ENCODE measurements at regions not wholly inside any gene's neighbourhood (a gene's known extent, or its start where the extent isn't known, plus 50 kb on each side); places are given as distances from the start of the nearest gene placed in this dataset.

GRCh38 chr4:124025428-124025827, 628.8 kb downstream of the SPRY1 start:
- Histone ChIP-seq H3K9ac (ENCODE audit: low read length) (no peak overlapping the region), H3K4me1 (ENCODE audit: control insufficient read depth, insufficient read depth, low read length) (peaks cover 8% of the 10 kb centered on the region), H3K36me3 (ENCODE audit: control insufficient read depth, insufficient read depth, low read length) (no peaks in the 10 kb centered on the region), H3K27ac (ENCODE audit: low read depth, low read length) (no peak overlapping the region), H3K4me3 (ENCODE audit: low read length) (no peak overlapping the region), H3K27me3 (ENCODE audit: control insufficient read depth, insufficient read depth, low read length) (no peaks in the 10 kb centered on the region)

DNA sequence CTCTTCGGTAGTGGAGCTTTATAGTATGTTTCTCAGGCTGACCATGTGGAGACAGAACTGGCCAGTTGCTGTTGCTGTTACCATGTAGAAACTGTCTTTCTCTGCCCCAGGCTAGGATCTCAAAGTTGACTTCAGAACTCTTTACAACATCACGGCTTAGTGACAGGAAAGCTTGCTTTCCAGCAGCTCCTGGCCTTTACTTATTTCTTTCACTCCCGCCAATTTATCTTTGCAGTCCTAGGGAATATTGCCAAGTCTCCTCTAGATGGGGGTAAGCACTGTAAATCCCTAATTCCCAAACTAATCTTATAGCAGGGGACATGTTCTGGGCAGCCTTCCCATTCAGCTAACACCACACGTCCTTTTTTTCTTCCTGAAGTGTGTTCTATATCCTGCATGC, 631.6 kb downstream of the SPRY1 start:
- no peak overlapping the region for H3K9ac ChIP-seq (ENCODE audit: low read length)
- no peak overlapping the region for H3K4me3 ChIP-seq (ENCODE audit: low read length)
- H3K4me1 ChIP-seq (ENCODE audit: control insufficient read depth, insufficient read depth, low read length), result peaks cover 17% of the 10 kb centered on the region
- no peaks in the 10 kb centered on the region for H3K36me3 ChIP-seq (ENCODE audit: control insufficient read depth, insufficient read depth, low read length)
- H3K27me3 ChIP-seq (ENCODE audit: control insufficient read depth, insufficient read depth, low read length), result no peaks in the 10 kb centered on the region
- peak overlapping the region; percentile 46 for H3K27ac ChIP-seq (ENCODE audit: low read depth, low read length)

DNA sequence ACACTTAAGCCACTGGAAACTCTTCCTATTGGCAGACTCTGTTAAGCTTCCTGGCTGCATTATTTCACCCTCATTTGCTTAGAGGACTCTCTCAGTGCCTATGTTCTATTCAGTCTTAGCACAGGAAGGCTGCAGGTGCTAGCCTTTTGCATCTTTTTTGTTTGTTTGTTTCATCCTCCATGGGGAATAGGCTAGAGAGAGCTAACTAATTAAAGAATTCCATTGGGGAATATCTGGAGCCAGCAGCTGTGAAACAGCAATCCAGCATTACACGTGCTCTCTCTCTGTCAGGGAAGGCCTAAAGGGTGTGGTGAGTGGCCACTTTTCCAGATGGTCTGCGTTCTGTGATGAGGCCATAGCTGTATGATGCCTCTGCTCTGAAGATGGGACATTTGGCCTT, 633.6 kb downstream of the SPRY1 start:
- no peak overlapping the region for H3K9ac ChIP-seq (ENCODE audit: low read length)

GRCh38 chr4:124032035-124032434, 635.4 kb downstream of the SPRY1 start:
- Histone ChIP-seq H3K36me3 (ENCODE audit: control insufficient read depth, insufficient read depth, low read length) (no peaks in the 10 kb centered on the region), H3K4me1 (ENCODE audit: control insufficient read depth, insufficient read depth, low read length) (peaks cover 17% of the 10 kb centered on the region), H3K27ac (ENCODE audit: low read depth, low read length) (no peak overlapping the region), H3K4me3 (ENCODE audit: low read length) (no peak overlapping the region), H3K27me3 (ENCODE audit: control insufficient read depth, insufficient read depth, low read length) (no peaks in the 10 kb centered on the region), H3K9ac (ENCODE audit: low read length) (no peak overlapping the region)

More for the DNA sequence above, 633.6 kb downstream of the SPRY1 start:
- Histone ChIP-seq H3K27ac (ENCODE audit: low read depth, low read length) (peak overlapping the region; percentile 35), H3K36me3 (ENCODE audit: control insufficient read depth, insufficient read depth, low read length) (no peaks in the 10 kb centered on the region), H3K4me3 (ENCODE audit: low read length) (no peak overlapping the region), H3K27me3 (ENCODE audit: control insufficient read depth, insufficient read depth, low read length) (no peaks in the 10 kb centered on the region), H3K4me1 (ENCODE audit: control insufficient read depth, insufficient read depth, low read length) (peaks cover 17% of the 10 kb centered on the region)

DNA sequence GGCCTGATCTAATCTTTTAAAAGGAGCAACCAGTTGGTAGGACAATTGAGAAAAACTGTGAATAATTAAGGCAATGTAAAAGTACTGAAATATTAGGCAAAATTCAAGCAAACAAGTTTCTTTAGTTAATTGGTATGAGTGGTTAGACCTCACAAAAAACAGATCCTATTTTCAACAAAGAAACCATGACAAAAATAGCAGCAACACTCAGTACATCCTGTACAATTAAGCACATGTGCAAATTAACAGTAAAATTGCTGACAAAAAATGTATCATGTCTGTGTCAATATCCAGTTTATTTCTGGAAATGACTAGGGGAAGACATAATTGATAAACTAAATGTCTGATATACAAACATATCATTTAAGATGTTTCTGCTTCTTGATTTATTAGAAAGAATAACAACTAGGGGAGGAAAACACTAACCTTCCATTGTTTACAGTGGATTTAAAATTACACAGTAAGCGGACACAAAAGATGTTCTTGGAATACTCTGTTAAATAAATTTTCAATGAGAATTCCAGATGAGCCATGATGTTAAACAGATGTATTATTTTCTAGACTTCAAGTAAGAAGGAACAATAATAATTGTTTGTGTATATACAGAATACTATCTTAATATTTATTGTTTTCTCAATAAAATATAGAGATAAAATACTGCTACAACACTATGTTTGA, 638.9 kb downstream of the SPRY1 start:
- Histone ChIP-seq H3K36me3 (ENCODE audit: control insufficient read depth, insufficient read depth, low read length) (no peaks in the 10 kb centered on the region), H3K27ac (ENCODE audit: low read depth, low read length) (peak overlapping the region; percentile 61), H3K27me3 (ENCODE audit: control insufficient read depth, insufficient read depth, low read length) (no peaks in the 10 kb centered on the region), H3K4me3 (ENCODE audit: low read length) (no peak overlapping the region), H3K4me1 (ENCODE audit: control insufficient read depth, insufficient read depth, low read length) (peaks cover 9% of the 10 kb centered on the region), H3K9ac (ENCODE audit: low read length) (no peak overlapping the region)

GRCh38 chr4:124037236-124037635, 640.6 kb downstream of the SPRY1 start:
- Histone ChIP-seq H3K9ac (ENCODE audit: low read length) (no peak overlapping the region), H3K4me3 (ENCODE audit: low read length) (no peak overlapping the region), H3K27ac (ENCODE audit: low read depth, low read length) (no peak overlapping the region), H3K27me3 (ENCODE audit: control insufficient read depth, insufficient read depth, low read length) (no peaks in the 10 kb centered on the region), H3K4me1 (ENCODE audit: control insufficient read depth, insufficient read depth, low read length) (peaks cover 4% of the 10 kb centered on the region), H3K36me3 (ENCODE audit: control insufficient read depth, insufficient read depth, low read length) (no peaks in the 10 kb centered on the region)

DNA sequence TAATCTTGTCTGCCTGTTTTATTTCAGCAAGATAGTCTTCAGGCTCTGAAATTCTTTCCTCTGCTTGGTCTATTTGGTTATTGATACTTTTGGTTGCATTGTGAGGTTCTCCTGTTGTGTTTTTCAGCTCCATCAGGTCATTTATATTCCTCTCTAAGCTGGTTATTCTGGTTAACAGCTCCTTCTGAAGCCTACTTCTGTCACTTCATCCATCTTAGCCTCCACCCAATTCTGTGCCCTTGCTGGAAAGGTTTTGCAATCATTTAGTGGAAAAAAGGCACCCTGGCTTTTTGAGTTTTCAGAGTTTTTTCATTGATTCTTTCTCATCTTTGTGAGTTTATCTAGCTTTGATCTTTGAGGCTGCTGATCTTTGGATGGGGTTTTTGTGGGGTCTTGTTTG, 647.7 kb downstream of the SPRY1 start:
- Histone ChIP-seq H3K36me3 (ENCODE audit: control insufficient read depth, insufficient read depth, low read length) (no peaks in the 10 kb centered on the region), H3K27me3 (ENCODE audit: control insufficient read depth, insufficient read depth, low read length) (no peaks in the 10 kb centered on the region), H3K9ac (ENCODE audit: low read length) (no peak overlapping the region), H3K27ac (ENCODE audit: low read depth, low read length) (no peak overlapping the region), H3K4me1 (ENCODE audit: control insufficient read depth, insufficient read depth, low read length) (no peaks in the 10 kb centered on the region), H3K4me3 (ENCODE audit: low read length) (no peak overlapping the region)

DNA sequence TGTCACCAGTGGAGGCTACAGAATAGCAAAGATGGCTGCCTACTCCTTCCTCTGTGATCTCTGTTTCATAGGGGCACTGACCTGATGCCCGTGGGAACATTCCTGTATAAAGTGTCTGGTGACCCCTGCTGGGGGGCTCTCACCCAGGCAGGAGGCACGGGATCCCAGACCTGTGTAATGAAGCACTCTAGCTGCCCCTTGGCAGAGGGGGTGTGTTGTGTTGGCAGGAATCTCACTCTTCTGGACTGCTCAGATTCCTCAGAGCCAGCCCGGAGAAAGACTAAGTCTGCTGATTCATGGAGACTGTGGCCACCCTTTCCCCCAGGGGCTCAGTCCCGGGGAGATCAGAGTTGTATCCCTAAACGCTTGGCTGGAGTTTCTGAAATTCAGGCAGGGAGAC, 648.3 kb downstream of the SPRY1 start:
- Histone ChIP-seq H3K4me3 (ENCODE audit: low read length) (no peak overlapping the region), H3K27me3 (ENCODE audit: control insufficient read depth, insufficient read depth, low read length) (no peaks in the 10 kb centered on the region), H3K27ac (ENCODE audit: low read depth, low read length) (no peak overlapping the region), H3K36me3 (ENCODE audit: control insufficient read depth, insufficient read depth, low read length) (no peaks in the 10 kb centered on the region), H3K4me1 (ENCODE audit: control insufficient read depth, insufficient read depth, low read length) (no peaks in the 10 kb centered on the region), H3K9ac (ENCODE audit: low read length) (no peak overlapping the region)

DNA sequence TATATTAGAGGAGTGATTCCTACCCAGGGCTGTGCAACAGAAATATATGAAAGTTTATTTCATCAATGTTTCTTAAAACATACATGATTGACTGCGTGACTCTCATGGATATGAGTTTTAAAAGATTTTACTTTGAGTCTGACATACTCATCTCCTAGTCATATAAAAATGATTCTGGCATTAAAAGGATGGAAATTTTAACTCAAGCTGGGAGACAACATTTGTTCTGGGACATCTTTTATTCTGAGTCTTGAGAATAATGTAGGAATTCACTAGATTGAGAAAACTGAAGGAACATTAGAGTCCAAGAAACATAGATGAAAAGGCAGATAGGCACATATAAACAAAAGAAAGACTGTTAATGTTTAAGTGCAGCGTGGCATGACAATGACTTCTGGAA, 649.6 kb downstream of the SPRY1 start:
- no peak overlapping the region for H3K4me3 ChIP-seq (ENCODE audit: low read length)
- H3K36me3 ChIP-seq (ENCODE audit: control insufficient read depth, insufficient read depth, low read length), result no peaks in the 10 kb centered on the region
- no peak overlapping the region for H3K9ac ChIP-seq (ENCODE audit: low read length)
- H3K27ac ChIP-seq (ENCODE audit: low read depth, low read length), result no peak overlapping the region
- H3K27me3 ChIP-seq (ENCODE audit: control insufficient read depth, insufficient read depth, low read length), result no peaks in the 10 kb centered on the region
- H3K4me1 ChIP-seq (ENCODE audit: control insufficient read depth, insufficient read depth, low read length), result no peaks in the 10 kb centered on the region

- no peaks in the 10 kb centered on the region for H3K4me1 ChIP-seq (ENCODE audit: control insufficient read depth, insufficient read depth, low read length)
- H3K4me3 ChIP-seq (ENCODE audit: low read length), result no peak overlapping the region
- no peak overlapping the region for H3K9ac ChIP-seq (ENCODE audit: low read length)
- no peaks in the 10 kb centered on the region for H3K36me3 ChIP-seq (ENCODE audit: control insufficient read depth, insufficient read depth, low read length)
- H3K27me3 ChIP-seq (ENCODE audit: control insufficient read depth, insufficient read depth, low read length), result no peaks in the 10 kb centered on the region
- no peak overlapping the region for H3K27ac ChIP-seq (ENCODE audit: low read depth, low read length)
Observed at GRCh38 chr4:124053872-124054538, 657.4 kb downstream of the SPRY1 start.

GRCh38 chr4:124055336-124055735, 657.2 kb downstream of the ANKRD50 start:
- H3K36me3 ChIP-seq (ENCODE audit: control insufficient read depth, insufficient read depth, low read length), result no peaks in the 10 kb centered on the region
- no peak overlapping the region for H3K4me3 ChIP-seq (ENCODE audit: low read length)
- H3K9ac ChIP-seq (ENCODE audit: low read length), result no peak overlapping the region
- no peak overlapping the region for H3K27ac ChIP-seq (ENCODE audit: low read depth, low read length)
- no peaks in the 10 kb centered on the region for H3K27me3 ChIP-seq (ENCODE audit: control insufficient read depth, insufficient read depth, low read length)
- peaks cover 5% of the 10 kb centered on the region for H3K4me1 ChIP-seq (ENCODE audit: control insufficient read depth, insufficient read depth, low read length)

GRCh38 chr4:124055896-124056295, 656.6 kb downstream of the ANKRD50 start:
- Histone ChIP-seq H3K27me3 (ENCODE audit: control insufficient read depth, insufficient read depth, low read length) (no peaks in the 10 kb centered on the region), H3K27ac (ENCODE audit: low read depth, low read length) (no peak overlapping the region), H3K4me3 (ENCODE audit: low read length) (no peak overlapping the region), H3K36me3 (ENCODE audit: control insufficient read depth, insufficient read depth, low read length) (no peaks in the 10 kb centered on the region), H3K9ac (ENCODE audit: low read length) (no peak overlapping the region), H3K4me1 (ENCODE audit: control insufficient read depth, insufficient read depth, low read length) (peaks cover 11% of the 10 kb centered on the region)
